AG04449 (cell line): ENCODE measurements at regions not wholly inside any gene's neighbourhood (a gene's known extent, or its start where the extent isn't known, plus 50 kb on each side); places are given as distances from the start of the nearest gene placed in this dataset.

Experiments
- CTCF ChIA-PET: fragments of 350-600 bp; formaldehyde crosslinking; extraction: SDS; loops from one replicate; lab custom pipeline; 2021; ENCODE audit warnings: antibody characterized with exemption; lab: Yijun Ruan, JAX
- POLR2A ChIA-PET: fragments of 400-600, 350-600 bp; formaldehyde crosslinking; extraction: SDS; loops from one replicate; lab custom pipeline; 2020; ENCODE audit warnings: antibody characterized with exemption, inconsistent platforms; lab: Yijun Ruan, JAX
- DNase-seq: peaks from one replicate; pipeline ENCODE4 v3.0.0-alpha.2; 2010; ENCODE audit warnings: low read depth, low spot score
- H3K4me3 ChIP-seq: 2 replicates; pipeline ENCODE4 v1.5.1; 2011; ENCODE audit warnings: low read depth, mild to moderate bottlenecking, control low read depth, low read length
- TF ChIP-seq, protein P1 (sequence below): IDR thresholded peaks from one replicate; pipeline ENCODE4 v1.5.1; 2011; ENCODE audit warnings: mild to moderate bottlenecking, moderate library complexity, low read length, control low read depth, inconsistent platforms; ENCODE audit not compliant: insufficient read depth; ENCODE audit errors: missing control alignments

DNA sequence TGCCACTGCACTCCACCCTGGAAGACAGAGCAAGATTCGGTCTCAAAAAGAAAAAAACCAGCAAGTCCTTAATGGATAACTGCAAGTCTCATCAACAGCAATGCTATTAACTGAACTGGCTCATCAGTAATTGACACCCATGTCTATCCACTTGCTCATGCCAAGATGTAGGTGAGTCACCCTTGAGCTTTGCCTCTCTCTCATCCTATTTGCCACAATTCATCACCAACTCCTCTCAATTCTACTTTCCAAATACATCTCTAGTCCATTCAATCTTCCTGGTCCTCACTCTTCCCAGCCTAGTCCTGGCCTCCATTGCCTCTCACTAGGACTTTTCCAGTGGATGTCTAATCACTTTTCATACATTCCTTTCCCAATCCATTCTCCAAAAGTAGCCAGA lies 103.7 kb upstream of the PRMT6 start:
- CTCF ChIA-PET: no interaction called here
- POLR2A ChIA-PET: no interaction called here
- no peak overlapping the region for H3K4me3 ChIP-seq
- DNase-seq: no peak
- TF ChIP-seq, protein P1, sequence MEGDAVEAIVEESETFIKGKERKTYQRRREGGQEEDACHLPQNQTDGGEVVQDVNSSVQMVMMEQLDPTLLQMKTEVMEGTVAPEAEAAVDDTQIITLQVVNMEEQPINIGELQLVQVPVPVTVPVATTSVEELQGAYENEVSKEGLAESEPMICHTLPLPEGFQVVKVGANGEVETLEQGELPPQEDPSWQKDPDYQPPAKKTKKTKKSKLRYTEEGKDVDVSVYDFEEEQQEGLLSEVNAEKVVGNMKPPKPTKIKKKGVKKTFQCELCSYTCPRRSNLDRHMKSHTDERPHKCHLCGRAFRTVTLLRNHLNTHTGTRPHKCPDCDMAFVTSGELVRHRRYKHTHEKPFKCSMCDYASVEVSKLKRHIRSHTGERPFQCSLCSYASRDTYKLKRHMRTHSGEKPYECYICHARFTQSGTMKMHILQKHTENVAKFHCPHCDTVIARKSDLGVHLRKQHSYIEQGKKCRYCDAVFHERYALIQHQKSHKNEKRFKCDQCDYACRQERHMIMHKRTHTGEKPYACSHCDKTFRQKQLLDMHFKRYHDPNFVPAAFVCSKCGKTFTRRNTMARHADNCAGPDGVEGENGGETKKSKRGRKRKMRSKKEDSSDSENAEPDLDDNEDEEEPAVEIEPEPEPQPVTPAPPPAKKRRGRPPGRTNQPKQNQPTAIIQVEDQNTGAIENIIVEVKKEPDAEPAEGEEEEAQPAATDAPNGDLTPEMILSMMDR: no peak

DNA sequence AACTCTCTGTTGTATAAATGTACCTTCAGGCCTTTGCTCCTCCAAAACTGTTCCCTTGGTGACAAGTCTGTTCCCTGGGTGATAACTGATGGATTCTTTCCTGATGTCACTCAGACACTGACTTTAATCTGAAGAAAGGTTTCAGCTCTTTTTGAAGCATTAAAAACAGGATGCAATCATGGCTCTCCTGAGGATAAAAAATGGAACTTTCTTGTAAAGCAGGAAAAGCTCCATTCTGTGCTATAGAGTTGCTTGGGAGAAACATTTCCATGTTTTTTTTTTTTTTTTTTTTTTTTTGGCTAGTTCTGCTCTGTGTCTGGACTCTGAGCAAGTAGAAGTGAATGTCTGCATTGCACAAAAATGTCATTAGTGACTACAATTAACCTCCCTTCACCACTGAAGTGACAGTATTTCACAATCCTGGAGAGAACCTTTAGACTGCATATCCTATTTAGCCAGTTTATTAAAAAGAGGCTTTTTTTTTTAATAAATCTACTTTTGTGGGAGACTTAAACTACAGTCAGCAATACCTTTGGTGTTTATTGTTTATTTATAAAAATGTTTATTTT lies 101.7 kb upstream of the PRMT6 start:
- TF ChIP-seq, protein P1: no peak
- ChIA-PET POLR2A (no interaction called here), CTCF (no interaction called here)
- no peak for DNase-seq
- H3K4me3 ChIP-seq: no peak overlapping the region

DNA sequence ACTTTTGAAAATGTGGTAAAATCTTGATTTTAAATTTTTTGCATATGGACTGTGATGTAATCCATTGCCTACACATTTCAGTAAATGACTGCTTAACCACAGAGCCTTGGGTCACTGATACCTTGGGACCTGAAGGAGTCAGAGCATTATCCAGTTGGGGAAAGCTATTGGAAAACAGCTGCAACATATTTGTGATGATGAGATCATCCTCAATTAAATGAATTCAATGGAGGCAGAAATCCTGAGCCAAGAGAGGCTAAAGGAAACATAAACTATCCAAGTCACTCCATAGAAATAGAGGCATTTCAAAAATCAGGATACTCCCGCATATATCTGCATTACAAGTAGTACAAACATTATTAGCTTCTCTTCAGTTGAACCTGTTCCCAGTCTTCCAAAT lies 99.8 kb upstream of the PRMT6 start:
- ChIA-PET CTCF (no interaction called here), POLR2A (no interaction called here)
- no peak overlapping the region for H3K4me3 ChIP-seq
- no peak for DNase-seq
- TF ChIP-seq, protein P1: no peak

DNA sequence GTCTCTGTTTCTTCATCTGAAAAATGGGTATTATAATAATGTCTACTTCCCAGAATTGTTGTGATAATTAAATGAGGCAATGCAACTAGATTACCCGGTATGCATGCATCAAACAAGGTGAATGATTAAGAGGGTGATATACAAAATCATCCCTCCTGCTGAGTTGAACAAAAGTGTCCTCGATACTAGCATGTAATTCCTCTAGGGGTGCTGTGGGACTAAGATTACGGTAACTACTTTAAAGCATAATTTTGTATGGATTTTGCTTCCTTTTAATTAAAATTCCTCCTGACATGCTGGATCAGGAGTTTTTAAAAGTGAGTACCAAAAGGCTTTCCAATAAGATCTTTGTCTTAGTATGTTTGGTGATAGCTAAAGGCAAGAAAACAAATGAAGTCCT lies 98.7 kb upstream of the PRMT6 start:
- TF ChIP-seq, protein P1: no peak
- H3K4me3 ChIP-seq: no peak overlapping the region
- ChIA-PET POLR2A (no interaction called here), CTCF (no interaction called here)
- no peak for DNase-seq

DNA sequence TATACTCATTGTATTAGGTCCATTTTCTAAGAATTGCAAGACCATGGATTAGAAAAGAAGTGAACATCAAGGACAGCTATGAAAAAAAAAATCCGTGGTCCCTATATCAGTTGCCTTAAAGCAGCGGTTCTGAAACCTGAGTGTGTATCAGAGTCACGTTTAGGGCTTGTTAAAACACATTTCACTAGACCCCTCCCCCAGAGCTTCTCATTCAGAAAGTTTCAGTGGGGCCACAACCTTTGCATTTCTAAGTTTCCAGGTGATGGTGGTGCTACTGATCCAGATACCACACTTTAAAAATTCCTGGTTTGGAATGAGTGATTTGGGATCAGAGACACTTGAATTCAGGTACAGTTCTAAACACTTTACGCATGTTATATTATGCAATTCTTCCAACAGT lies 96.1 kb upstream of the PRMT6 start:
- no peak overlapping the region for H3K4me3 ChIP-seq
- DNase-seq: no peak
- TF ChIP-seq, protein P1: no peak
- CTCF ChIA-PET: no interaction called here
- POLR2A ChIA-PET: no interaction called here

DNA sequence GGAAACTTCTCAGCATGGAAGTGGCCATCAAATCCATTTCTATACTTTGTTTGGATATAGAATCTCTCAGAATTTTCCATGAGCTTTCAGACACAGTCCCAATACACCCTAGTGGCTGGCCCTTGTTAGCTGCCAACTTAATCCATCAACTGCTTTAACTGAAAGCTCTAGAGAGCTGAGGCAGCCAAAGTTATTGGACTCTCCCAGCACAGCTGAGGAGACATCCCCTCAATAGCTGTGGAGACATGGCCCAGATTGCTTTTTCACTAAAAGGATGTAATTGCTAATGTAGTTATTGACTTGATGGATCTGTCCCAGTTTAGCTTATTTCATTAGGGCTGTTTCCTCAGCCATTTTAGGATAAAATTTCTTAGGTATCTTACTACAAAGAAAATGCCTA lies 94.8 kb upstream of the PRMT6 start:
- POLR2A ChIA-PET: no interaction called here
- CTCF ChIA-PET: no interaction called here
- DNase-seq: no peak
- H3K4me3 ChIP-seq: no peak overlapping the region
- TF ChIP-seq, protein P1: no peak
